ENCODE measurements at regions not wholly inside any gene's neighbourhood (a gene's known extent, or its start where the extent isn't known, plus 50 kb on each side); places are given as distances from the start of the nearest gene placed in this dataset.

DNA sequence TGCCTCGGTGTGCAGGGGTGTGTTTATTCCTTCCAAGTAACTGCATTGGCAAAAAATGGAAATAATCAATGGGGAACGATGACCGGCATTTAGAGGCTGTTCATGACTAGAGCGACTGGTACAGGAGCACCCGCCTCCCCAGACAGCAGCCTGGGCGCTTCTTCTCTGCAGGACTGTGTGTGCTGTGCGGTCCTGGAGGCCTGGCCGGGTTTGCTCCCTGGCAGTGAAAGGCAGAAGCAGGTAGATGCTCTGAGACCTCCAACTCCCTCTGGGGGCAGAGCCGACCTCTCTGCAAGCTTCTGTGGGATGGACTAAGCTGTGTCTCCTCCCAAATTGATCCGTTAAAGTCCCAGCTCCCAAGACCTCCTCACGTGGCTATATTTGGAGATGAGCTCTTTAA, 59.2 kb upstream of the ACTRT2 start:
- TF ChIP-seq, protein P1, sequence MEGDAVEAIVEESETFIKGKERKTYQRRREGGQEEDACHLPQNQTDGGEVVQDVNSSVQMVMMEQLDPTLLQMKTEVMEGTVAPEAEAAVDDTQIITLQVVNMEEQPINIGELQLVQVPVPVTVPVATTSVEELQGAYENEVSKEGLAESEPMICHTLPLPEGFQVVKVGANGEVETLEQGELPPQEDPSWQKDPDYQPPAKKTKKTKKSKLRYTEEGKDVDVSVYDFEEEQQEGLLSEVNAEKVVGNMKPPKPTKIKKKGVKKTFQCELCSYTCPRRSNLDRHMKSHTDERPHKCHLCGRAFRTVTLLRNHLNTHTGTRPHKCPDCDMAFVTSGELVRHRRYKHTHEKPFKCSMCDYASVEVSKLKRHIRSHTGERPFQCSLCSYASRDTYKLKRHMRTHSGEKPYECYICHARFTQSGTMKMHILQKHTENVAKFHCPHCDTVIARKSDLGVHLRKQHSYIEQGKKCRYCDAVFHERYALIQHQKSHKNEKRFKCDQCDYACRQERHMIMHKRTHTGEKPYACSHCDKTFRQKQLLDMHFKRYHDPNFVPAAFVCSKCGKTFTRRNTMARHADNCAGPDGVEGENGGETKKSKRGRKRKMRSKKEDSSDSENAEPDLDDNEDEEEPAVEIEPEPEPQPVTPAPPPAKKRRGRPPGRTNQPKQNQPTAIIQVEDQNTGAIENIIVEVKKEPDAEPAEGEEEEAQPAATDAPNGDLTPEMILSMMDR (IDR thresholded peaks at IDR 0.05): no peak
- no peak for TF ChIP-seq POLR2A (IDR thresholded peaks at IDR 0.05)
- TF ChIP-seq POLR2AphosphoS5 (IDR thresholded peaks at IDR 0.05; ENCODE audit: insufficient read depth in 1 of 2, low read depth in 1 of 2): no peak
